Heart left ventricle (tissue), 13 donors: ENCODE measurements at regions not wholly inside any gene's neighbourhood (a gene's known extent, or its start where the extent isn't known, plus 50 kb on each side); places are given as distances from the start of the nearest gene placed in this dataset.

Source experiments
- CTCF ChIP-seq, 12 donors: fragments of 200-600 bp; sonication (generic) in 4 of 12; IDR thresholded peaks; one replicate each; pipeline versions ENCODE4 v1.5.0 to v1.8.0; 2018 to 2022; ENCODE audit warnings: antibody characterized with exemption in 12 of 12, mild to moderate bottlenecking in 5 of 12
- POLR2A ChIP-seq, 2 donors: fragments of 450-650 bp; IDR thresholded peaks; one replicate each; pipeline ENCODE4 v1.6.1; 2017; ENCODE audit warnings: antibody characterized with exemption in 2 of 2, mild to moderate bottlenecking in 2 of 2, moderate library complexity in 2 of 2
- donor health status: ischemic (EF 13 %, LVEDD 7.1; RV severe dilation, severe dysfunction).
- donor health status: DM: no; HTN: yes; CAD: no.
- donor health status: DM: no; HTN: no; CAD: no.
- donor health status: ischemic (EF 25% LVEDD 6.9; RV normal size, moderate dysfunction).
- donor health status: ischemic (EF 25% LVEDD 5.7; RV mildly dilated, moderate dysfunction).
- donor health status: ischemic (EF 35%, LVEDD 5.7; RV mildly dilated, moderate dysfunction).
- donor health status: nonischemic (EF 11% LVEDD 7.7; RV severe dilation, severe dysfunction).
- donor health status: DM: yes; HTN: yes; CAD: no.
- donor health status: PGD.
- donor health status: ischemic (EF 29% LVEDD 5.4; RV normal size, mild dysfunction).
- donor health status: nonischemic (EF 23%, LVEDD 6.1; RV moderate dilation, normal function).

- TF ChIP-seq CTCF (IDR thresholded peaks at IDR 0.05) = no peak
- TF ChIP-seq POLR2A (IDR thresholded peaks at IDR 0.05) = no peak
Observed at GRCh38 chr5:158423623-158424200, 564.8 kb upstream of the CLINT1 start.
